H9 (cell line): ENCODE measurements at regions not wholly inside any gene's neighbourhood (a gene's known extent, or its start where the extent isn't known, plus 50 kb on each side); places are given as distances from the start of the nearest gene placed in this dataset.

Source experiments
- DNase-seq: peaks from one replicate; pipeline ENCODE4 v3.0.0-alpha.2; 2017
- H2AFZ ChIP-seq: one replicate; pipeline ENCODE4 v1.6.1; 2013; ENCODE audit warnings: mild to moderate bottlenecking, low read length, control low read depth, moderate library complexity
- H2AK5ac ChIP-seq: 2 replicates; pipeline ENCODE4 v1.6.1; 2013; ENCODE audit warnings: low read length, control low read depth, mixed read lengths; ENCODE audit not compliant: insufficient read length
- H2BK120ac ChIP-seq: one replicate; pipeline ENCODE4 v1.6.1; 2013; ENCODE audit warnings: low read depth, mild to moderate bottlenecking, low read length, control low read depth, inconsistent platforms; ENCODE audit not compliant: poor library complexity, severe bottlenecking
- H2BK12ac ChIP-seq: 2 replicates; pipeline ENCODE4 v1.6.1; 2013; ENCODE audit warnings: low read length, control low read depth, mixed read lengths, low read depth; ENCODE audit not compliant: insufficient read length
- H2BK15ac ChIP-seq: 2 replicates; pipeline ENCODE4 v1.6.1; 2013; ENCODE audit warnings: low read depth, low read length, control low read depth
- H2BK20ac ChIP-seq: one replicate; pipeline ENCODE4 v1.6.1; 2013; ENCODE audit warnings: low read depth, mild to moderate bottlenecking, low read length, control low read depth, inconsistent platforms; ENCODE audit not compliant: poor library complexity, severe bottlenecking
- H2BK5ac ChIP-seq: 2 replicates; pipeline ENCODE4 v1.6.1; 2013; ENCODE audit warnings: low read length, control low read depth, mixed read lengths; ENCODE audit not compliant: insufficient read length
- H3K14ac ChIP-seq: 2 replicates; pipeline ENCODE4 v1.6.1; 2013; ENCODE audit warnings: low read length, control low read depth; ENCODE audit not compliant: insufficient read depth
- H3K18ac ChIP-seq: 2 replicates; pipeline ENCODE4 v1.6.1; 2013; ENCODE audit warnings: low read depth, mild to moderate bottlenecking, mixed read lengths, low read length, control low read depth; ENCODE audit not compliant: insufficient read length
- H3K23ac ChIP-seq: 2 replicates; pipeline ENCODE4 v1.6.1; 2013; ENCODE audit warnings: low read length, control low read depth, mixed read lengths, low read depth; ENCODE audit not compliant: insufficient read length
- H3K23me2 ChIP-seq: 2 replicates; pipeline ENCODE4 v1.6.1; 2013; ENCODE audit warnings: low read depth, mild to moderate bottlenecking, mixed read lengths, low read length, control low read depth; ENCODE audit not compliant: insufficient read length, poor library complexity, severe bottlenecking
- H3K27ac ChIP-seq: 2 replicates; pipeline ENCODE4 v1.5.1; 2013; ENCODE audit warnings: low read length, control low read depth, mixed read lengths, low read depth; ENCODE audit not compliant: insufficient read length
- H3K27me3 ChIP-seq: 2 replicates; pipeline ENCODE4 v1.6.1; 2013; ENCODE audit warnings: low read length, control low read depth, inconsistent platforms; ENCODE audit not compliant: insufficient read depth
- H3K4ac ChIP-seq: 2 replicates; pipeline ENCODE4 v1.6.1; 2013; ENCODE audit warnings: low read depth, mild to moderate bottlenecking, control low read depth, inconsistent platforms, low read length, moderate library complexity
- H3K4me1 ChIP-seq: 2 replicates; pipeline ENCODE4 v1.6.1; 2013; ENCODE audit warnings: low read length, control low read depth, inconsistent platforms; ENCODE audit not compliant: insufficient read depth
- H3K4me2 ChIP-seq: 2 replicates; pipeline ENCODE4 v1.6.1; 2013; ENCODE audit warnings: low read length, control low read depth, mixed read lengths; ENCODE audit not compliant: insufficient read length, insufficient read depth
- H3K56ac ChIP-seq: 2 replicates; pipeline ENCODE4 v1.6.1; 2013; ENCODE audit warnings: low read depth, mild to moderate bottlenecking, mixed read lengths, low read length, control low read depth; ENCODE audit not compliant: insufficient read length
- H3K79me1 ChIP-seq: 2 replicates; pipeline ENCODE4 v1.6.1; 2013; ENCODE audit warnings: low read depth, mild to moderate bottlenecking, moderate library complexity, low read length, control low read depth, inconsistent platforms; ENCODE audit not compliant: insufficient read depth, poor library complexity, severe bottlenecking
- H3K79me2 ChIP-seq: 2 replicates; pipeline ENCODE4 v1.6.1; 2013; ENCODE audit warnings: low read length, control low read depth, inconsistent platforms; ENCODE audit not compliant: insufficient read depth
- H3K9ac ChIP-seq: 2 replicates; pipeline ENCODE4 v1.6.1; 2013; ENCODE audit warnings: low read length, control low read depth, mixed read lengths; ENCODE audit not compliant: insufficient read length; ENCODE audit errors: extremely low read depth
- H3K9me3 ChIP-seq: one replicate; pipeline ENCODE4 v1.6.1; 2013; ENCODE audit warnings: low read depth, low read length, inconsistent platforms; ENCODE audit not compliant: control insufficient read depth
- H3T11ph ChIP-seq: one replicate; pipeline ENCODE4 v1.6.1; 2013; ENCODE audit warnings: mild to moderate bottlenecking, low read length, control low read depth, inconsistent platforms
- H4K20me1 ChIP-seq: one replicate; pipeline ENCODE4 v1.6.1; 2013; ENCODE audit not compliant: control insufficient read depth, insufficient read length, insufficient read depth
- H4K5ac ChIP-seq: 2 replicates; pipeline ENCODE4 v1.6.1; 2013; ENCODE audit warnings: low read depth, mild to moderate bottlenecking, mixed read lengths, low read length, control low read depth; ENCODE audit not compliant: insufficient read length
- H4K8ac ChIP-seq: replicated peaks from 2 replicates; pipeline ENCODE4 v1.6.1; 2013; ENCODE audit warnings: low read length, control low read depth, mixed read lengths, low read depth; ENCODE audit not compliant: insufficient read length
- H4K91ac ChIP-seq: 2 replicates; pipeline ENCODE4 v1.6.1; 2013; ENCODE audit warnings: low read depth, mild to moderate bottlenecking, moderate library complexity, mixed read lengths, low read length, control low read depth; ENCODE audit not compliant: insufficient read length
- H3K27ac Mint-ChIP-seq, 3 experiments: 2 replicates in 2 of 3; 3 replicates in 1 of 3; pipeline ENCODE4 v1.8.0; 2020 to 2021; ENCODE audit warnings: mixed read lengths in 3 of 3, mild to moderate bottlenecking in 1 of 3, moderate library complexity in 1 of 3
- H3K27me3 Mint-ChIP-seq: 2 replicates; pipeline ENCODE4 v1.8.0; 2021; ENCODE audit warnings: low read depth, mild to moderate bottlenecking, moderate library complexity, mixed read lengths
- H3K36me3 Mint-ChIP-seq, 3 experiments: 2 replicates in 2 of 3; 3 replicates in 1 of 3; pipeline ENCODE4 v1.8.0; 2020 to 2021; ENCODE audit warnings: low read depth in 3 of 3, mixed read lengths in 3 of 3; ENCODE audit not compliant: insufficient read depth in 1 of 3
- H3K4me1 Mint-ChIP-seq, 2 experiments: 2 replicates each; pipeline ENCODE4 v1.8.0; 2020; ENCODE audit warnings: mixed read lengths in 2 of 2
- H3K4me3 Mint-ChIP-seq, 2 experiments: 2 replicates in 1 of 2; 3 replicates in 1 of 2; pipeline ENCODE4 v1.8.0; 2020 to 2021; ENCODE audit warnings: mild to moderate bottlenecking in 2 of 2, mixed read lengths in 2 of 2, moderate library complexity in 1 of 2
- H3K9me3 Mint-ChIP-seq, 2 experiments: 2 replicates in 1 of 2; 3 replicates in 1 of 2; pipeline ENCODE4 v1.8.0; 2020; ENCODE audit warnings: mild to moderate bottlenecking in 2 of 2, mixed read lengths in 2 of 2, moderate library complexity in 1 of 2
- WGBS: extraction: QIAGEN DNeasy Blood & Tissue Kit; methylation state at CpG from one replicate; pipeline ENCODE4 v1.1.7; 2013; ENCODE audit warnings: missing lambda C conversion rate, low lambda C conversion rate, mixed read lengths; ENCODE audit not compliant: insufficient read length; ENCODE audit errors: extremely low coverage; 5-methylcytosine and 5-hydroxymethylcytosine counted together
- TF ChIP-seq, protein P1 (sequence below): fragments of 200-600 bp; sonication (generic); conservative IDR thresholded peaks from 3 replicates; pipeline ENCODE4 v1.8.0; 2021; ENCODE audit warnings: antibody characterized with exemption, mild to moderate bottlenecking

DNA sequence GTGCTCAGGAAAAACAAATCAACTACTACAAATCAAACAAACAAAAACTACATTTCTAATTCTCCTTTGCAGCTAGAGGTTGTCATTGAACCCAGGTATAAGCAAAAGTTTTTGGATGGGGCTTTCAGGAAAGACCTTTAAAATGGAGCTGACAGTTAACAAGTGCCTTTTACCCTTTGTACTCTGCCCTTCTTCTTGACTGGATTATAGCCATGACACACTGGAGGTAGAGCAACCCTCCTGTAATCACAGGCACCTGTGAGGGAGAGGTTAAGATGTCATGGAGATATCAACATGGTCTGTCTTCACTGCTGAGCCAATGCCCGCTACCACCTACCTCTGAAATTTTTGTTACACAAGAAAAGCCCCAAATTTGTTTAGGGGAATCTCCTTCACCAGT is 100.0 kb upstream of the GLS start:
- H3K27me3 Mint-ChIP-seq, result no peaks in the 10 kb centered on the region; the same call in 1 of the 2 replicates

More for the DNA sequence above, 100.0 kb upstream of the GLS start:
- no peak overlapping the region for H2AK5ac ChIP-seq
- no peaks in the 10 kb centered on the region for H3K79me2 ChIP-seq
- H4K91ac ChIP-seq, result no peak overlapping the region
- no peak overlapping the region for H3K4ac ChIP-seq
- Mint-ChIP-seq H3K36me3 (peaks cover 7 to 46% (median 10%) of the 10 kb centered on the region in 3 experiments), H3K27ac (no peak overlapping the region), H3K4me3 (no peak overlapping the region), H3K4me1 (peaks cover 3 to 5% of the 10 kb centered on the region in 2 experiments; a peak in 2 of 4 replicates), H3K9me3 (peaks cover 30 to 42% of the 10 kb centered on the region in 2 experiments)
- no peak overlapping the region for H3K18ac ChIP-seq
- H3K9me3 ChIP-seq, result peaks cover 5% of the 10 kb centered on the region
- no peak overlapping the region for H3K27ac ChIP-seq
- H3K4me2 ChIP-seq, result no peak overlapping the region
- no peak overlapping the region for H4K8ac ChIP-seq
- no peaks in the 10 kb centered on the region for H3K23me2 ChIP-seq
- H3K79me1 ChIP-seq, result no peaks in the 10 kb centered on the region
- H2BK12ac ChIP-seq, result no peak overlapping the region
- H3T11ph ChIP-seq, result no peak overlapping the region
- H2AFZ ChIP-seq, result no peak overlapping the region
- no peak overlapping the region for H2BK15ac ChIP-seq
- TF ChIP-seq, protein P1, sequence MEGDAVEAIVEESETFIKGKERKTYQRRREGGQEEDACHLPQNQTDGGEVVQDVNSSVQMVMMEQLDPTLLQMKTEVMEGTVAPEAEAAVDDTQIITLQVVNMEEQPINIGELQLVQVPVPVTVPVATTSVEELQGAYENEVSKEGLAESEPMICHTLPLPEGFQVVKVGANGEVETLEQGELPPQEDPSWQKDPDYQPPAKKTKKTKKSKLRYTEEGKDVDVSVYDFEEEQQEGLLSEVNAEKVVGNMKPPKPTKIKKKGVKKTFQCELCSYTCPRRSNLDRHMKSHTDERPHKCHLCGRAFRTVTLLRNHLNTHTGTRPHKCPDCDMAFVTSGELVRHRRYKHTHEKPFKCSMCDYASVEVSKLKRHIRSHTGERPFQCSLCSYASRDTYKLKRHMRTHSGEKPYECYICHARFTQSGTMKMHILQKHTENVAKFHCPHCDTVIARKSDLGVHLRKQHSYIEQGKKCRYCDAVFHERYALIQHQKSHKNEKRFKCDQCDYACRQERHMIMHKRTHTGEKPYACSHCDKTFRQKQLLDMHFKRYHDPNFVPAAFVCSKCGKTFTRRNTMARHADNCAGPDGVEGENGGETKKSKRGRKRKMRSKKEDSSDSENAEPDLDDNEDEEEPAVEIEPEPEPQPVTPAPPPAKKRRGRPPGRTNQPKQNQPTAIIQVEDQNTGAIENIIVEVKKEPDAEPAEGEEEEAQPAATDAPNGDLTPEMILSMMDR, result no peak
- no peak overlapping the region for H4K5ac ChIP-seq
- no peak overlapping the region for H2BK120ac ChIP-seq
- H2BK20ac ChIP-seq, result no peak overlapping the region
- no peak overlapping the region for H3K9ac ChIP-seq
- no peaks in the 10 kb centered on the region for H4K20me1 ChIP-seq
- no CpG with 5 or more reads among the region's 1 CpG for WGBS
- no peak overlapping the region for H3K56ac ChIP-seq
- no peaks in the 10 kb centered on the region for H3K4me1 ChIP-seq
- DNase-seq, result no peak
- H3K27me3 ChIP-seq, result no peaks in the 10 kb centered on the region
- H3K14ac ChIP-seq, result no peak overlapping the region
- H3K23ac ChIP-seq, result no peak overlapping the region
- H2BK5ac ChIP-seq, result no peak overlapping the region
